ENCODE measurements at regions not wholly inside any gene's neighbourhood (a gene's known extent, or its start where the extent isn't known, plus 50 kb on each side); places are given as distances from the start of the nearest gene placed in this dataset.

GRCh38 chr18:10027031-10027430 lies 113.2 kb downstream of the VAPA start:
- no peak overlapping the region for H3K23ac ChIP-seq (ENCODE audit: insufficient read length, low read depth, low read length)
- DNase-seq = no peak

More at GRCh38 chr18:10027031-10027430, 113.2 kb downstream of the VAPA start:
- WGBS (ENCODE audit: extremely low coverage, insufficient read length, low lambda C conversion rate) = no CpG with 5 or more reads among the region's 4 CpGs
- H4K8ac ChIP-seq (replicated peaks; ENCODE audit: insufficient read length, low read depth, low read length) = no peak overlapping the region
- no peaks in the 10 kb centered on the region for H3K9me3 ChIP-seq (ENCODE audit: control insufficient read depth, low read depth, low read length)
- no peaks in the 10 kb centered on the region for H3K4me1 Mint-ChIP-seq
- no peaks in the 10 kb centered on the region for H3K79me1 ChIP-seq (ENCODE audit: insufficient read depth, low read depth, low read length, poor library complexity, severe bottlenecking)
- H4K5ac ChIP-seq (ENCODE audit: insufficient read length, low read depth, low read length) = no peak overlapping the region
- no peaks in the 10 kb centered on the region for H3K23me2 ChIP-seq (ENCODE audit: insufficient read length, low read depth, low read length, poor library complexity, severe bottlenecking)
- H3K9ac ChIP-seq (ENCODE audit: extremely low read depth, insufficient read length, low read length) = no peak overlapping the region
- H3K36me3 Mint-ChIP-seq (ENCODE audit: insufficient read depth in 1 of 3, low read depth in 3 of 3) = peaks cover 0 to 2% (median 0%) of the 10 kb centered on the region in 3 experiments; a peak in 2 of 7 replicates
- no peak overlapping the region for H2AFZ ChIP-seq (ENCODE audit: low read length)
- no peak overlapping the region for H2AK5ac ChIP-seq (ENCODE audit: insufficient read length, low read length)
- H2BK12ac ChIP-seq (ENCODE audit: insufficient read length, low read depth, low read length) = no peak overlapping the region
- H3K27me3 Mint-ChIP-seq (ENCODE audit: low read depth) = peaks cover 8% of the 10 kb centered on the region
- no peak overlapping the region for H2BK15ac ChIP-seq (ENCODE audit: low read depth, low read length)
- H3K14ac ChIP-seq (ENCODE audit: insufficient read depth, low read length) = no peak overlapping the region
- H3K4ac ChIP-seq (ENCODE audit: low read depth, low read length) = no peak overlapping the region
- H2BK20ac ChIP-seq (ENCODE audit: low read depth, low read length, poor library complexity, severe bottlenecking) = no peak overlapping the region
- no peak overlapping the region for H3K18ac ChIP-seq (ENCODE audit: insufficient read length, low read depth, low read length)
- no peaks in the 10 kb centered on the region for H4K20me1 ChIP-seq (ENCODE audit: control insufficient read depth, insufficient read depth, insufficient read length)
- H3K4me2 ChIP-seq (ENCODE audit: insufficient read depth, insufficient read length, low read length) = no peak overlapping the region
- no peaks in the 10 kb centered on the region for H3K27me3 ChIP-seq (ENCODE audit: insufficient read depth, low read length)
- H3K27ac Mint-ChIP-seq = no peak overlapping the region
- no peak overlapping the region for H2BK5ac ChIP-seq (ENCODE audit: insufficient read length, low read length)
- H3K79me2 ChIP-seq (ENCODE audit: insufficient read depth, low read length) = no peaks in the 10 kb centered on the region
- no peaks in the 10 kb centered on the region for H3K4me1 ChIP-seq (ENCODE audit: insufficient read depth, low read length)
- no peak overlapping the region for H3K4me3 Mint-ChIP-seq
- H3K27ac ChIP-seq (ENCODE audit: insufficient read length, low read depth, low read length) = no peak overlapping the region
- no peak overlapping the region for H3K56ac ChIP-seq (ENCODE audit: insufficient read length, low read depth, low read length)
- no peak overlapping the region for H4K91ac ChIP-seq (ENCODE audit: insufficient read length, low read depth, low read length)
- peaks cover 0 to 2% of the 10 kb centered on the region in 2 experiments; a peak in 2 of 5 replicates for H3K9me3 Mint-ChIP-seq
- H3T11ph ChIP-seq (ENCODE audit: low read length) = no peak overlapping the region
- TF ChIP-seq CTCF (conservative IDR thresholded peaks at IDR 0.05) = no peak
- H2BK120ac ChIP-seq (ENCODE audit: low read depth, low read length, poor library complexity, severe bottlenecking) = no peak overlapping the region

Data from H9 (cell line).